ENCODE measurements at regions not wholly inside any gene's neighbourhood (a gene's known extent, or its start where the extent isn't known, plus 50 kb on each side); places are given as distances from the start of the nearest gene placed in this dataset.

DNA sequence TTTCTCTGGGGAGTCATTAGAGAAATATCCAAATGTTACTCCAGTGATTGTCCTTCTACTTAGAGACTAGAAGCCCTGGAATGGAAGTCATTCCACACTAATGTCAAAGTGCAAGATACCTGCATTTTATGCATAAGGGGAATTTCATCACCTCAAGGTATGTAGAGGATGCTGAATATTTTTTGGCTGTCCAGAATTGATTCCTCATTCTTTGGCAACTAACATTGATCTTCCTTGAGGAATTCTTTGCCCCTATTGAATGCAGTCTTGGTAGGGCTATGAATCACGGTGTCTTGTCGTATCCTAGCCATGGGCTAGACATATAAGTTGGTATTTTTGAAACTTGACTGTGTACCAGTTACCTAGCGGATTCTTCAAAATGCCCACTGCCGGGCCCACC, 271.1 kb downstream of the CNTN3 start:
- H3K27ac ChIP-seq (ENCODE audit: poor library complexity, severe bottlenecking): no peak overlapping the region
- DNase-seq (ENCODE audit: low spot score): no peak
- H3K9me3 ChIP-seq (ENCODE audit: severe bottlenecking): no peaks in the 10 kb centered on the region
- no peaks in the 10 kb centered on the region for H3K27me3 ChIP-seq (ENCODE audit: insufficient read depth, poor library complexity, severe bottlenecking)
- no peaks in the 10 kb centered on the region for H3K36me3 ChIP-seq (ENCODE audit: low read depth)
- no peak overlapping the region for H3K4me3 ChIP-seq (ENCODE audit: severe bottlenecking)
- TF ChIP-seq, protein P1, sequence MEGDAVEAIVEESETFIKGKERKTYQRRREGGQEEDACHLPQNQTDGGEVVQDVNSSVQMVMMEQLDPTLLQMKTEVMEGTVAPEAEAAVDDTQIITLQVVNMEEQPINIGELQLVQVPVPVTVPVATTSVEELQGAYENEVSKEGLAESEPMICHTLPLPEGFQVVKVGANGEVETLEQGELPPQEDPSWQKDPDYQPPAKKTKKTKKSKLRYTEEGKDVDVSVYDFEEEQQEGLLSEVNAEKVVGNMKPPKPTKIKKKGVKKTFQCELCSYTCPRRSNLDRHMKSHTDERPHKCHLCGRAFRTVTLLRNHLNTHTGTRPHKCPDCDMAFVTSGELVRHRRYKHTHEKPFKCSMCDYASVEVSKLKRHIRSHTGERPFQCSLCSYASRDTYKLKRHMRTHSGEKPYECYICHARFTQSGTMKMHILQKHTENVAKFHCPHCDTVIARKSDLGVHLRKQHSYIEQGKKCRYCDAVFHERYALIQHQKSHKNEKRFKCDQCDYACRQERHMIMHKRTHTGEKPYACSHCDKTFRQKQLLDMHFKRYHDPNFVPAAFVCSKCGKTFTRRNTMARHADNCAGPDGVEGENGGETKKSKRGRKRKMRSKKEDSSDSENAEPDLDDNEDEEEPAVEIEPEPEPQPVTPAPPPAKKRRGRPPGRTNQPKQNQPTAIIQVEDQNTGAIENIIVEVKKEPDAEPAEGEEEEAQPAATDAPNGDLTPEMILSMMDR (IDR thresholded peaks at IDR 0.05; ENCODE audit: poor library complexity, severe bottlenecking): no peak
- no peaks in the 10 kb centered on the region for H3K4me1 ChIP-seq (ENCODE audit: insufficient read depth, poor library complexity, severe bottlenecking)
- no peak for ATAC-seq (ENCODE audit: low read depth)

DNA sequence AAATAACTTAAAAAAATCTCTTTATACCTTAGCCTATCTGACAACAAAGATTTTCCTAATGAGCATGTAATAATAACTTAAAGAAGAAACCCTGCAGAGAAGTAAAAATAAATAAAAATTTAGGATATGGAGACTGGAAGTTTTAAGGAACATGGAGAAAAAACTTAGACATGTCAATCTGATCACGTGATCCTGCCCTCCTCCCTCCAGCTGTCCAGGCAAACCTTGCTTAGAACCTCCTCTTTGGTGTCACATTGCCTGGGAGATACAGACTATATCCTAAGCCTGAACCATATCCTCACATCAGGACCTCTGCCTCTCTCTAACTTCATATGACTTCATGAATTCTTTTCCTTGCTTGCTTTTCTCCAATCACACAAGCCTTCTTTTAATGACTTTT, 275.5 kb downstream of the CNTN3 start:
- no peaks in the 10 kb centered on the region for H3K36me3 ChIP-seq (ENCODE audit: low read depth)
- no peak for DNase-seq (ENCODE audit: low spot score)

DNA sequence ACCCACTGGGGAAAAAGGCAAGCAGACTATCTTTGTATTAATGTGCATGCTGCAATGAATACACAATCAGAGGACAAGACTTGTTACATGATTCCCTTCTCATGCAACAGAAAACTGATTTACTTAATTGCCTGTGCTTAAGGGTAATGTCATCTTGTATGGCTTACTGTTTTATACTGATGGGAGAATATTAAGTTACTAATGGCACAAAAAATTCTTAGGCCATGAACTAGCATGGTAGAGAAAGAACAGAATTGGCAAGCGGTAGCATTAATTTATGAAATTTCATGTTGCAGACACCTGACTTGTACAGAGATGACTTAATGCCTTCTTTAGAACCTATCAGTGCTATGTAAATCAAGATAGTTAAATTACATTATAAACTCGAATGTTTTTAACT, 282.3 kb downstream of the CNTN3 start:
- DNase-seq (ENCODE audit: low spot score) (no peak), ATAC-seq (ENCODE audit: low read depth) (no peak)
- no peak overlapping the region for H3K27ac ChIP-seq (ENCODE audit: poor library complexity, severe bottlenecking)
- no peaks in the 10 kb centered on the region for H3K9me3 ChIP-seq (ENCODE audit: severe bottlenecking)
- TF ChIP-seq, protein P1 (IDR thresholded peaks at IDR 0.05; ENCODE audit: poor library complexity, severe bottlenecking): no peak
- no peaks in the 10 kb centered on the region for H3K27me3 ChIP-seq (ENCODE audit: insufficient read depth, poor library complexity, severe bottlenecking)
- H3K4me1 ChIP-seq (ENCODE audit: insufficient read depth, poor library complexity, severe bottlenecking): no peaks in the 10 kb centered on the region
- no peaks in the 10 kb centered on the region for H3K36me3 ChIP-seq (ENCODE audit: low read depth)
- H3K4me3 ChIP-seq (ENCODE audit: severe bottlenecking): no peak overlapping the region

More for the DNA sequence above, 275.5 kb downstream of the CNTN3 start:
- Histone ChIP-seq H3K4me1 (ENCODE audit: insufficient read depth, poor library complexity, severe bottlenecking) (no peaks in the 10 kb centered on the region), H3K27ac (ENCODE audit: poor library complexity, severe bottlenecking) (no peak overlapping the region), H3K9me3 (ENCODE audit: severe bottlenecking) (no peaks in the 10 kb centered on the region), H3K27me3 (ENCODE audit: insufficient read depth, poor library complexity, severe bottlenecking) (no peaks in the 10 kb centered on the region), H3K4me3 (ENCODE audit: severe bottlenecking) (no peak overlapping the region)
- no peak for ATAC-seq (ENCODE audit: low read depth)
- TF ChIP-seq, protein P1 (IDR thresholded peaks at IDR 0.05; ENCODE audit: poor library complexity, severe bottlenecking): no peak

DNA sequence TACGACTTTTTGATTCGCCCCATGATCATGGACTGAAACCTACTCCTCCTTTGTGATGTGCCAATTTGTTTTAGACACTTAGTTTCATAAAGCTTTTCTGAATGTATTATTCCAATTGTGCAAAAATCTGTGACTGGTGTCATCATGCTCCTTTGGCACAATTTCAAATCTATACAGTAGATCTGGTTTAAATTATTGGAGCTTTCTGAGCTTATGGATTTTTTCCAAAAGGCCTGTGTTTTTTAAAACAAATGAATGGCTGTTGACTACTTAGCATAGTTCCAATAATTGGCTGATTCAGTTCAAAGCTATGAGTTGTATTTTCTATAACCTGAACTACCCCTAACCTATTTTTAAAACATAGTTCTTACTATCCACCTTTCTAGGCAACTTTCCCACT, 282.7 kb downstream of the CNTN3 start:
- Histone ChIP-seq H3K27me3 (ENCODE audit: insufficient read depth, poor library complexity, severe bottlenecking) (no peaks in the 10 kb centered on the region), H3K4me1 (ENCODE audit: insufficient read depth, poor library complexity, severe bottlenecking) (no peaks in the 10 kb centered on the region), H3K27ac (ENCODE audit: poor library complexity, severe bottlenecking) (no peak overlapping the region), H3K4me3 (ENCODE audit: severe bottlenecking) (no peak overlapping the region), H3K36me3 (ENCODE audit: low read depth) (no peaks in the 10 kb centered on the region), H3K9me3 (ENCODE audit: severe bottlenecking) (no peaks in the 10 kb centered on the region)
- TF ChIP-seq, protein P1 (IDR thresholded peaks at IDR 0.05; ENCODE audit: poor library complexity, severe bottlenecking): no peak
- ATAC-seq (ENCODE audit: low read depth) (no peak), DNase-seq (ENCODE audit: low spot score) (no peak)

DNA sequence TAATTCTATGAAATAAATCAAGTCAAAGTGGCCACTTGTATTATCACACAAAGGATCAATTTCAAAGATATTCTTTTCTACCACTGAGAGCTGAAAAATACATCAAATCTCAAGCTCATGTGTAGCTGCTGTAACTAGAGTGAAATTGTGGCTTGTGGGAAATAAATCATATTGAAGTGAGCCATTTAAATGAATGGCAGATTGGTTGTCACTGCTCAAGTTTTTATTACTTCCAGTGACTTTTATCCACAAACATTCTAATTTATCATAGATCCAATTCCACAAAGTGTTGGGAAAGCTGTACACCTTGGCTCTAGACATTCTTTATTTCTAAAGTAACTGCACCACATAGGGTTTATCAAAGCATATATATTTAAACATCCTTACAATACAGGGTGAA, 285.4 kb downstream of the CNTN3 start:
- no peak overlapping the region for H3K27ac ChIP-seq (ENCODE audit: poor library complexity, severe bottlenecking)
- no peaks in the 10 kb centered on the region for H3K4me1 ChIP-seq (ENCODE audit: insufficient read depth, poor library complexity, severe bottlenecking)
- no peaks in the 10 kb centered on the region for H3K36me3 ChIP-seq (ENCODE audit: low read depth)
- no peaks in the 10 kb centered on the region for H3K27me3 ChIP-seq (ENCODE audit: insufficient read depth, poor library complexity, severe bottlenecking)
- no peaks in the 10 kb centered on the region for H3K9me3 ChIP-seq (ENCODE audit: severe bottlenecking)
- ATAC-seq (ENCODE audit: low read depth): no peak
- DNase-seq (ENCODE audit: low spot score): no peak
- TF ChIP-seq, protein P1 (IDR thresholded peaks at IDR 0.05; ENCODE audit: poor library complexity, severe bottlenecking): no peak
- no peak overlapping the region for H3K4me3 ChIP-seq (ENCODE audit: severe bottlenecking)

All from RWPE2 (cell line).